ENCODE measurements at regions not wholly inside any gene's neighbourhood (a gene's known extent, or its start where the extent isn't known, plus 50 kb on each side); places are given as distances from the start of the nearest gene placed in this dataset.

DNA sequence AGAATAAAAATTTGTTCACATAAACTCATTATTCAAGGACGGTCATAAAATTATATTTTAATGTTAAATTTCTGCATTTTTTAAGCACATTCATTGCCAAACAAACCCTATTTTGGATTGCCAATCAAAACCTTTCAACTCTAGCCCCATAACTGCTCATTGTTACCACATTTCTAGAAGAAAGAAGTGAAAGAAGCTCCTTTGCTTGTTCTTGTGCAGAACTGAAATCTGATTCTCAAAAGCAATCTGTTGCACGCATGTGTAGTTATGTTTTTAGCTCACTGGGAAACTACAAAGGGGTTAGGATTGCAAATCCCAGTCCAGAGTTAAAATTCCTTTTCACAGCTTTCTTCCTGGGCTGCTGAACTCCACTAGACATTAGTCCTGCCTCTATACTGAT, 109.5 kb upstream of the MIR17HG start:
- TF ChIP-seq, protein P1, sequence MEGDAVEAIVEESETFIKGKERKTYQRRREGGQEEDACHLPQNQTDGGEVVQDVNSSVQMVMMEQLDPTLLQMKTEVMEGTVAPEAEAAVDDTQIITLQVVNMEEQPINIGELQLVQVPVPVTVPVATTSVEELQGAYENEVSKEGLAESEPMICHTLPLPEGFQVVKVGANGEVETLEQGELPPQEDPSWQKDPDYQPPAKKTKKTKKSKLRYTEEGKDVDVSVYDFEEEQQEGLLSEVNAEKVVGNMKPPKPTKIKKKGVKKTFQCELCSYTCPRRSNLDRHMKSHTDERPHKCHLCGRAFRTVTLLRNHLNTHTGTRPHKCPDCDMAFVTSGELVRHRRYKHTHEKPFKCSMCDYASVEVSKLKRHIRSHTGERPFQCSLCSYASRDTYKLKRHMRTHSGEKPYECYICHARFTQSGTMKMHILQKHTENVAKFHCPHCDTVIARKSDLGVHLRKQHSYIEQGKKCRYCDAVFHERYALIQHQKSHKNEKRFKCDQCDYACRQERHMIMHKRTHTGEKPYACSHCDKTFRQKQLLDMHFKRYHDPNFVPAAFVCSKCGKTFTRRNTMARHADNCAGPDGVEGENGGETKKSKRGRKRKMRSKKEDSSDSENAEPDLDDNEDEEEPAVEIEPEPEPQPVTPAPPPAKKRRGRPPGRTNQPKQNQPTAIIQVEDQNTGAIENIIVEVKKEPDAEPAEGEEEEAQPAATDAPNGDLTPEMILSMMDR (IDR thresholded peaks at IDR 0.05), result no peak
- TF ChIP-seq POLR2A (IDR thresholded peaks at IDR 0.05), result no peak

Data from vagina (tissue), 2 donors.